ENCODE measurements at regions not wholly inside any gene's neighbourhood (a gene's known extent, or its start where the extent isn't known, plus 50 kb on each side); places are given as distances from the start of the nearest gene placed in this dataset.
"Not testable (repeated sequence)": the region's sequence is repeated elsewhere in the genome, so short reads cannot be mapped to it uniquely, and the experiment has no call there.

DNA sequence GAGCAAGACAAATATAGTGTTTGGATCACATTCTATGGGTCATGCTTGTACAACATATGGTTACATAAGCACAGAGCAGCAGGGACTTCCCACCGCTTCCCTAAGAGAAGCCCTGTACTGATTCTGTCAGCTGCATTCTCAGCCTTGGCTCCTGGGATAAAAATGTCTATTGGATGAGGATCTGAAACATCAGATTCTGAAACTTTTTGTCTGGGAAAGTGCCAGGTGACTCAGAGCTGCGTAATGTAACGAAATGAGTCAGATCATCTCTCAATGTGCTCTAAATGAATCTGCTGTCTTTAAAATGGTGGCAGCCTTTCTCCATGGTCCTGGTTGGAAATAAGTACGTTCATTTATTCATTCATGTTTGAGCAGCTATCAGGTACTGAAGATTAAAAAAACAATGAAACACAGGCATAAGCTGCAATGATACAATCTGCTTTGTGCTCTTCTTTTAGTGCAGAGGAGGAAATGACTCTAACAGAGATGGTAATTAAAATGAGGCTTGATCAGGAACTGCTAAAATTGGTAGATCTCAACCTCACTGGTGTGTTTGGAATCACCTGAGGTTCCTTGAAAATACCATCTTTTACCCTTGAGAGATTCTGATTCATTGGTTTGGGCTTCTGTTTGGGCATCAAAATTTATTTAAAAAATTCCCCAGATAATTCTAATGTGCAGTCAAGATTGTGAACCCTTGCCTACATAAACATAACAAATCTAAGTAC, 99.1 kb upstream of the NAP1L1 start:
- DNase-seq (ENCODE audit: insufficient read length, low spot score) (peak; percentile 78), FAIRE-seq (no peak)

GRCh38 chr12:76180401-76181277, 96.2 kb upstream of the NAP1L1 start:
- no peak for FAIRE-seq
- no peak for DNase-seq (ENCODE audit: insufficient read length, low spot score)

GRCh38 chr12:76178452-76178851, 94.0 kb upstream of the NAP1L1 start:
- DNase-seq (ENCODE audit: insufficient read length, low spot score) (no peak), FAIRE-seq (no peak)

DNA sequence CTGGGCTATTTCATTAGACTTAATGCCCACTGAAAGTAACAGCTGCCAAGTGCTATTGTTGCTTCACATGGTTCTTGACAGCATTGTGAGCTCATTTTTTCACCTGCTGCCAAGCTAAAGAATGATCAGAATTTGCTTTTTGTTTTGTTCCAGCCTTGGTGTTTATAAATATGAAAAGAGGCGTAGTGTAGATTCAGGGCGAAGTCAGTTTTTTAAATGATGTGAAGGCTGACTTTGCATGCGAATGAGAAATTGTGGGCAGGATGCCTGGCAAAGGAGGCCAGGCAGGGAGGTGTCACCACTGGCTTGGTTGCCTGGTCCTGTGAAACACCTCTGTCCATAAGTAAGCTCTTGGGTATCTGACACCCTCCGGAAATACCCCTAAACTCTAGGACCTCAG, 93.3 kb upstream of the NAP1L1 start:
- no peak for DNase-seq (ENCODE audit: insufficient read length, low spot score)
- no peak for FAIRE-seq

DNA sequence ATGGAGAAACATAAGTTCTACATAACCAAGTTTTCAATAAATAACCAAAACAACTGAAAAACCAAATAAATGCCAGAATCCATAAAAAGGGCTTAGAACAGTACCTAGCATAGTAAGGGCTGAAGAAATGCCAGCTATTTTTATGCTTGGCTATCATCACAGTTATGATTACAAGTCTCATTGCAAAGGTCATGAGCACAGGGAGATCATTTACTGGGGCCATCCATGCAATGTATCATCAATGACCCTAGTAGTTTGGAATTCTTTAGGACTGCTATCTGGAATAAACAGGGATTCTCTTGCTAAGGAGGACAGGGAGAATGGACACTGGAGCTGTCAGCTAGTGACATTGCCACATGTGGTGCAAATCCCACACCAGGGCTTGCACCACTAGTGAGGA, 92.5 kb upstream of the NAP1L1 start:
- DNase-seq (ENCODE audit: insufficient read length, low spot score) (no peak), FAIRE-seq (no peak)

- not testable (repeated sequence) for FAIRE-seq; DNase-seq (ENCODE audit: insufficient read length, low spot score)
Observed at GRCh38 chr12:76175946-76176345, 91.5 kb upstream of the NAP1L1 start.

DNA sequence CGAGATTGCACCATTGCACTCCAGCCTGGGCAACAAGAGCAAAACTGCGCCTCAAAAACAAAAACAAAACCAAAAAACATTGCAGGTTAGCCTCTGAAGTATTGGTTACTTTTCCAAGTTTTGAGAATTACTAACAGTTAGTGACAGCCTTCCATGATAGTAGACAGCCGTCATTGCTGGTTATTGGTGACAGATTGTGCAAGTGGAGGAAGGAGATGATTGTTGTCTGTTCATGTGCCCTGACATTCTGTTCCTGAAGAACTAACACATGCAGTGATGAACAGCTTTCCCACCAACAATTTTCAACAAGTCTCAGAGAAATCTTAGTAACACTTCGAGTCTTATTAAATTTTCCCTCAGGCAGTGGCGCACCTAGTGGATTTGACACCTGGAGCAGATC, 89.3 kb upstream of the NAP1L1 start:
- no peak for FAIRE-seq
- DNase-seq (ENCODE audit: insufficient read length, low spot score) = no peak

DNA sequence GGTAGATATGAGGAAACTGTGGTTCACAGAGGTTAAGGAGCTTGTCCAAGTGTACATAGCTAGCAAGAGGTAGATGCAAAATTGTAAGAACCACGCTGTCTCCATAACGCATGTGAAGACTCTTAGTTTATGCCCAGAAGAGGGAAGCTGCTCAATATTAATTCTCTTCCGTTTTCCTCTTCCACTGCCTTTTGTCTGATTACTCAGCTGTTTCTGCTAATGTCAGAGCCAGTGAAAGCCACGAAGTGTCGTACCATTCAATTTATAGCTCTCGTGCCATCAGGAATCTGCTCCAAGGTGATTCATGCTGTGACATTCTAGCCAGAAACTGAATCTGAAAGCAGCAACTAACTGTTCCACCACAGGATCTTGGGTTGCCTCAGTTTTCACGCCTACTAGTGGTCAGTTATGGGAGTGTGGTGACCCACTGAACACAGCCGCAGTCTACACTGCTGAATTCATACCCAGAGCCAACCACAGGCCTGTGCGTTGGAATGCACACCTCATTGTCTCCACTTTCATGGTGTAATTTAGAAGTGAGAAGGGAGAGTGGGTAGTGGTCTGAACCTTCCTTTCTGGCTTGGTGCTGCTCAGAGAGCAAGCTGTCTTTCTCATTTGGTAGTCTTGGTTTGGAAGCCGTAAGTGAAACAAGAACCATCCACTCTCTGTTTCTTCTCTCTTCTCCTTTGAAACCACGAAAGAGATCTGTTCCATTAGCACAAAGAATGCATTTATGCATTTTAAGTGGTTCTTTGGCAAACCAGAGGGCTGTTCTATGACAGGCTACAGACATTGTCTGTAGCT, 74.2 kb upstream of the NAP1L1 start:
- peak; percentile 95 for FAIRE-seq

GRCh38 chr12:76156726-76157125, 72.2 kb upstream of the NAP1L1 start:
- FAIRE-seq (no peak), DNase-seq (ENCODE audit: insufficient read length, low spot score) (no peak)

More for the DNA sequence above, 74.2 kb upstream of the NAP1L1 start:
- peak; percentile 83 for DNase-seq (ENCODE audit: insufficient read length, low spot score)

DNA sequence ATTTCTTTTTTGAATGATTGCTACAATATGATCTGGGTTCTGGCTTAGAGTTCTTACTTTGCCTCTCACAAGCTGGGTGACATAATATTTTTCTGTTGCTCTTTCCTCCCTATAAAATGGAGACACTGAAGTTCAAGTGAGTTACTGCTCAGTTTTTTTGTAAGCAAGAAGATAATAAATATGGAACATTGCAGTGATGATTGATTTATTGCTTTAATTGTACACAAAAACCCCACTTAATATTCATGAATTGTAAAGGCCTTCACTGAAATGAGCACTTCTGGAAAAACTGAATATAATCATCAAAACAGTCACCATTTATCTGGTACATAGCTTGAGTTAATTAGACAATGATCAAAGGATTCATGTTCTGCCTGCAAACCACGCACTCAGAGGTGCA, 71.8 kb upstream of the NAP1L1 start:
- DNase-seq (ENCODE audit: insufficient read length, low spot score) (no peak), FAIRE-seq (no peak)

DNA sequence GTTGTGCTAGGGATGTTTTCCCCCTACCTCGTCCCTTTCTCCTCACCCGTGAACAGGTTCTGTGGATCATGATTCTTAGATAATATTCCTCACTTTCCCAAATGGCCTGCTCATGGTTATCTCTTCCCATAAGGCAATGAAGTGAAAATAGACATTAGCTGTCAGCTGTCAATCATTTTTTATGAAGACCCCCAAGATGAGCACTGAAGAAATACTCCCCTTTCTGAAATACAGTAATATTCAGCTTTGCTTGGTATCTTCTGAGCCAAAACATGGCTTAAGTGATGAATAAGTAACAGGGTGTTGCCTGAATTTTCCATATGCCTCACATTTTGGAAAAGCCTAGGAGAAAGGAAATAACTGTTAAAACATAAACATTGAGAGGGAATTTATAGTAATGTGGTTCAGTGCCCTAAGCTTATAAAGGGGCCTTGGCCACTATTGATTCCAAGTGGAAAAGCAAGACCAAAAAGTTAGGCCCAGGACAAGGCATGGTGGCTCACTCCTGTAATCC, 70.7 kb upstream of the NAP1L1 start:
- FAIRE-seq (no peak), DNase-seq (ENCODE audit: insufficient read length, low spot score) (no peak)

- no peak for DNase-seq (ENCODE audit: insufficient read length, low spot score)
- FAIRE-seq = no peak
Observed at GRCh38 chr12:76153616-76154015, 69.1 kb upstream of the NAP1L1 start.

GRCh38 chr12:76152181-76152807, 67.8 kb upstream of the NAP1L1 start:
- FAIRE-seq (no peak), DNase-seq (ENCODE audit: insufficient read length, low spot score) (no peak)

GRCh38 chr12:76144245-76144549, 59.7 kb upstream of the NAP1L1 start:
- DNase-seq (ENCODE audit: insufficient read length, low spot score) (no peak), FAIRE-seq (no peak)

DNA sequence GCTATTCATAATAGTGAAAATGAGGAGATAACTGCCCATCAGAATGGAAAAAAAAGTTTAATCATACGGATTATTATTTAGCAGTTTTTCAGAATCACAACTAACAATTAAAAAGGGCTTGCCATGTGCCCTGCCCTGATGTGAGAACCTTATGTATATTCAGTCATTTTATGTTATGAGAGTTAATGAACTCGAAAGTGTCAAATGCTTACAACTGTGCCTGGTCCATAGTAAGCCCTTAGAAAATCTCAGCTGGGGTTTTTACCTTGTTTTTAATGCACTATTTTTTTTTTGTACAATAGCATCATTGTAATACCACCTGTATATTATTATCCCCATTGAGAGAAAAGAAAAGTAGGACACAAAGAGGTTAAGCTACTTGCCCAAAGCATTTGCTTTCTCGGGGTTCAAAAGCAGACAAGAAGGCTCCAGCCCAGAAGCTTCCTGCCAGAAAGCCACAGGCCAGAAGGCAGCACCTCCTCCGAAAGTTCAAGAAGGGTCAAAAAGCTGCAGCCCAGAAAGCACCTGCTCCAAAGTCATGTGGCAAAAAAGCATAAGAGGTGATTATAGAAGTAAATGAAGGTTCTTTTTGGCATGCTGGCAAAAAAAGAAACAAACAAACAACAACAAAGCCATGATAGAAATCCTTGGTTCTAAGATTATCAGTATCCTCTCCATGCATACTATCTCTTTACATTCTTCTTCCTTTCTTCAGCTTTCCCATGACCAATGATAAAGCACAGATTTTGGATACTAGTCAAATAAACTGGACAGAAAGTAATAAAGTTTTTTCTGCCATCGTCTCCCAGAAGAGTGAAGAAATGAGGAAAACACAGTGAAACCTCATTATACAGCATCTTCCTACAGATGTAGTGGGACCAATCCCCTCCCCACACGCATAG, 59.1 kb upstream of the NAP1L1 start:
- no peak for FAIRE-seq
- DNase-seq (ENCODE audit: insufficient read length, low spot score) = no peak

DNA sequence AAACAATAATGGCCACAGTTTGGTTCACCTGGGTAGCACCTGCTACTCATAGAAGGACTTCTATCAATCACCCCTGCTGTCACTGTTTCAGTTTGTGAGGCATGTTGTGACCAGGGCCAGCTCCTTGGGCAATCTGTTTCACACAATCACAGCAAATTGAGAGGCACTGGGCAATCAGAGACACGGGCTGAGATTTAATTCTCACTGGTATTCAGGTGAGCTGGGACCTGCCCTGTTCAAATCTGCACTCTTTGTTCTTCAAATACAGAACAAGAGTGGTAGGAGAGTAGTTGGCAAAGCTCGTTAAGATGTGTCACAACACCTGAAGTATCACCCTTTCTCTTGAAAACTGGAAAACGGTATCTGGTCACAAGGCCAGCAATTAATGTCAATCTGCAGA, 57.8 kb upstream of the NAP1L1 start:
- DNase-seq (ENCODE audit: insufficient read length, low spot score) (no peak), FAIRE-seq (no peak)

- FAIRE-seq (no peak), DNase-seq (ENCODE audit: insufficient read length, low spot score) (no peak)
Observed at GRCh38 chr12:76138656-76139055, 54.2 kb upstream of the NAP1L1 start.

GRCh38 chr12:76137606-76138005, 53.1 kb upstream of the NAP1L1 start:
- no peak for DNase-seq (ENCODE audit: insufficient read length, low spot score)
- FAIRE-seq = peak; percentile 38

- no peak for FAIRE-seq
- DNase-seq (ENCODE audit: insufficient read length, low spot score) = no peak
Observed at GRCh38 chr12:76135456-76135855, 51.0 kb upstream of the NAP1L1 start.
